H1 (cell line): ENCODE measurements at regions not wholly inside any gene's neighbourhood (a gene's known extent, or its start where the extent isn't known, plus 50 kb on each side); places are given as distances from the start of the nearest gene placed in this dataset.

ENCODE experiments used
- CHD2 ChIP-seq: IDR thresholded peaks from 2 replicates; pipeline ENCODE4 v1.6.1; 2012; ENCODE audit warnings: low read length, improper control_type of control experiment
- CTCF ChIP-seq, 3 experiments: IDR thresholded peaks; 1 replicate in 2 of 3; 2 replicates in 1 of 3; pipeline versions ENCODE4 v1.5.1 to v1.6.1; 2011; ENCODE audit warnings: low read length in 3 of 3, mild to moderate bottlenecking in 3 of 3, inconsistent platforms in 2 of 3, low read depth in 1 of 3, moderate library complexity in 1 of 3; ENCODE audit not compliant: insufficient read depth in 1 of 3; ENCODE audit errors: control extremely low read depth in 1 of 3
- E2F6 ChIP-seq: IDR thresholded peaks from 2 replicates; pipeline ENCODE4 v1.6.1; 2012; ENCODE audit warnings: inconsistent platforms
- GABPA ChIP-seq: IDR thresholded peaks from 2 replicates; pipeline ENCODE4 v1.6.1; 2011; ENCODE audit warnings: mild to moderate bottlenecking, low read length, moderate library complexity, borderline replicate concordance; ENCODE audit not compliant: insufficient read depth
- TF ChIP-seq, protein P1 (sequence below): IDR thresholded peaks from 2 replicates; pipeline ENCODE4 v1.6.1; 2012; ENCODE audit warnings: low read length, inconsistent platforms

DNA sequence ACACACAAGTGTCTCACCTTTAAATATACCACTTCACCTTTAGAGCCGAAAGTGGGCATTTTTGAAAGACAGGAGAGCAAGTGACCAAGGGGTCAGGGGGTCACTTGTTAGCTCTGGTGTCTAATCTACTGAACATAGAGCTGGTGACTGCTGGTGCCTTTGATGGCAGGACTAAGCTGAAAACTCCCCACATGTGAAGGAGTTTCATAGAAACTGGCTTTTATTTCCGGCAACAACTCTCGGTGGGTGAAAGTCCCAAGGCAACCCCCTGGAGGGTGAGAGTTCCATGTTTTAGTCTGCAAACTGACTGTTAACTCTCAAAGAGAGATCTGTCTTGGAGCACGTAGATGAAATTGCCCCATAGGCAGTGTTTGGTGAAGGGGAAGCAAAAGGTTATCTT is 466.9 kb downstream of the DMRTA1 start:
- TF ChIP-seq GABPA (no peak), CTCF (IDR thresholded peaks at IDR 0.05; ENCODE audit: control extremely low read depth in 1 of 3, insufficient read depth in 1 of 3, low read depth in 1 of 3, low read length in 3 of 3) (no peak), E2F6 (no peak), CHD2 (no peak)
- TF ChIP-seq, protein P1, sequence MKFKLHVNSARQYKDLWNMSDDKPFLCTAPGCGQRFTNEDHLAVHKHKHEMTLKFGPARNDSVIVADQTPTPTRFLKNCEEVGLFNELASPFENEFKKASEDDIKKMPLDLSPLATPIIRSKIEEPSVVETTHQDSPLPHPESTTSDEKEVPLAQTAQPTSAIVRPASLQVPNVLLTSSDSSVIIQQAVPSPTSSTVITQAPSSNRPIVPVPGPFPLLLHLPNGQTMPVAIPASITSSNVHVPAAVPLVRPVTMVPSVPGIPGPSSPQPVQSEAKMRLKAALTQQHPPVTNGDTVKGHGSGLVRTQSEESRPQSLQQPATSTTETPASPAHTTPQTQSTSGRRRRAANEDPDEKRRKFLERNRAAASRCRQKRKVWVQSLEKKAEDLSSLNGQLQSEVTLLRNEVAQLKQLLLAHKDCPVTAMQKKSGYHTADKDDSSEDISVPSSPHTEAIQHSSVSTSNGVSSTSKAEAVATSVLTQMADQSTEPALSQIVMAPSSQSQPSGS, result no peak
